ENCODE measurements at regions not wholly inside any gene's neighbourhood (a gene's known extent, or its start where the extent isn't known, plus 50 kb on each side); places are given as distances from the start of the nearest gene placed in this dataset.
"Not testable (repeated sequence)": the region's sequence is repeated elsewhere in the genome, so short reads cannot be mapped to it uniquely, and the experiment has no call there.

GRCh38 chr22:23437107-23437395 is 143.0 kb downstream of the IGLL1 start:
- DNase-seq, result not testable (repeated sequence)

- not testable (repeated sequence) for DNase-seq
These were observed 143.6 kb downstream of the IGLL1 start for GRCh38 chr22:23436354-23437106.

GRCh38 chr22:23435186-23435585 is 144.9 kb downstream of the IGLL1 start:
- DNase-seq, result not testable (repeated sequence)

- not testable (repeated sequence) for DNase-seq
These were observed 145.8 kb downstream of the IGLL1 start for GRCh38 chr22:23434198-23434830.

- DNase-seq, result peak; percentile 24
These were observed 146.7 kb downstream of the IGLL1 start for GRCh38 chr22:23433127-23434005.

- DNase-seq, result not testable (repeated sequence)
These were observed 147.4 kb downstream of the IGLL1 start for GRCh38 chr22:23432719-23433118.

- DNase-seq, result no peak
These were observed 148.6 kb downstream of the IGLL1 start for GRCh38 chr22:23431337-23432072.

GRCh38 chr22:23424551-23425068 is 155.5 kb downstream of the IGLL1 start:
- not testable (repeated sequence) for DNase-seq

GRCh38 chr22:23424031-23424430 is 156.1 kb downstream of the IGLL1 start:
- DNase-seq, result no peak

GRCh38 chr22:23422281-23422680 is 157.8 kb downstream of the IGLL1 start:
- not testable (repeated sequence) for DNase-seq

- not testable (repeated sequence) for DNase-seq
These were observed 158.8 kb downstream of the IGLL1 start for GRCh38 chr22:23421300-23421699.

GRCh38 chr22:23419931-23420330 is 160.2 kb downstream of the IGLL1 start:
- DNase-seq, result no peak

GRCh38 chr22:23419171-23419570 is 160.9 kb downstream of the IGLL1 start:
- no peak for DNase-seq

GRCh38 chr22:23418159-23418788 is 161.8 kb downstream of the IGLL1 start:
- DNase-seq, result no peak

GRCh38 chr22:23417327-23417726 is 162.8 kb downstream of the IGLL1 start:
- DNase-seq, result not testable (repeated sequence)

GRCh38 chr22:23416169-23416690 is 163.9 kb downstream of the IGLL1 start:
- not testable (repeated sequence) for DNase-seq

GRCh38 chr22:23415490-23415851 is 164.6 kb downstream of the IGLL1 start:
- DNase-seq, result no peak

GRCh38 chr22:23414727-23415489 is 165.2 kb downstream of the IGLL1 start:
- no peak for DNase-seq

- DNase-seq, result no peak
These were observed 168.4 kb downstream of the IGLL1 start for GRCh38 chr22:23411739-23412138.

GRCh38 chr22:23410411-23410810 is 169.7 kb downstream of the IGLL1 start:
- no peak for DNase-seq

GRCh38 chr22:23409976-23410375 is 170.1 kb downstream of the IGLL1 start:
- DNase-seq, result no peak

All from central memory CD4-positive, alpha-beta T cell (primary cell).